ENCODE measurements at regions not wholly inside any gene's neighbourhood (a gene's known extent, or its start where the extent isn't known, plus 50 kb on each side); places are given as distances from the start of the nearest gene placed in this dataset.

- Mint-ChIP-seq H3K36me3 (no peaks in the 10 kb centered on the region), H3K9me3 (no peaks in the 10 kb centered on the region), H3K4me3 (no peak overlapping the region), H3K4me1 (ENCODE audit: unreplicated experiment) (no peaks in the 10 kb centered on the region), H3K27me3 (no peaks in the 10 kb centered on the region), H3K27ac (no peak overlapping the region)
- TF ChIP-seq CTCF (conservative IDR thresholded peaks at IDR 0.05), result no peak
- no peak for DNase-seq (ENCODE audit: extremely low spot score, unreplicated experiment)
Observed at GRCh38 chr4:31678356-31678755, 958.2 kb downstream of the PCDH7 start.

DNA sequence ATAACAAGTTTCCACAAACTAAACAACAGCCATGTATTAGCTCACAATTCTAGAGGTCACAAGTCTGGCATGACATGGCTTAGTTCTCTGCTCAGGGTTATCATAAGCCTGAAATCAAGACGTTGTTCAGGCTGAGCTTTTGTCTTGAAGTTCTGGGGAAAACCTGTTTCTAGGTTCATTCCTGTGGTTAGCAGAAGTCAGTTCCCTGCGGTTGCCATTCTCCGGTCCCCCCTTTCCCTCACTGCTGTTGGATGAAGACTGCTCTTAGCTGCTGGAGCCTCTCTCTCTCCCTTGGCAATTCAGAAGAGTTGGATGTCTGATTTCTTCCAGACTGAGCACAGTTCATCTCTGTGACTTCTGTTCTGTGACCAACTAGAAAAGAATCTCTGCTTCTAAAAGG is 962.6 kb downstream of the PCDH7 start:
- H3K4me1 Mint-ChIP-seq (ENCODE audit: unreplicated experiment), result no peaks in the 10 kb centered on the region
- no peak for DNase-seq (ENCODE audit: extremely low spot score, unreplicated experiment)
- H3K36me3 Mint-ChIP-seq, result no peaks in the 10 kb centered on the region
- no peak overlapping the region for H3K4me3 Mint-ChIP-seq
- no peak for TF ChIP-seq CTCF (conservative IDR thresholded peaks at IDR 0.05)
- no peak overlapping the region for H3K27ac Mint-ChIP-seq
- no peaks in the 10 kb centered on the region for H3K27me3 Mint-ChIP-seq
- H3K9me3 Mint-ChIP-seq, result no peaks in the 10 kb centered on the region

DNA sequence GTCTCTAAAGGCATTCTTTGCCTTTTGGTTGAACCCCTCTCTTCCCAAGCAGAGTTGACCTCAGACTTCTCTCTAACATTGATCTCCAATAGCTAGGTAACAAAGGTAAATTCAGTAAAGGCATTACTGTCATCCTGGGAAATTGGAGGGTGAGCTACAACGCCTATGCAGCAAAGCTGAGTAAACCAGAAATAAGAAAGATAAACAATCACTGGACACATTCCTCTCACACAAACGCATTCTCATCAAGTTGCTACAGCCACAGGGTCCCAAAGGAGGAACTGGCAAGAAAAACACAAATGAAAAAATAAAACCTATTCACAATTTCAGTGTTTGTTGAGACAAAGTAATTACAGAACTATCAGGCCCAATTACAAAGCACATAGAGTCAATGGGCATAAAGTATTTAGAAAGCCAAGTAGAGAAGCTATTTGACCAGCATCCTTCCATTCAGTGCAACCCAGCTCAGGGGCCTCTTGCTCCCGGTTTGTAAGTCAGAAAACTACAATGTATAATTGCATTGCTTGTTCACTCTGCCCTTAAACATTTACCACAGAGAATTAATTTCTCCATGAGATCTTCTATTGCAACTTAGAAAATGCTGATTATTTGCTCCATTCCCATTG is 967.7 kb downstream of the PCDH7 start:
- H3K4me1 Mint-ChIP-seq (ENCODE audit: unreplicated experiment), result no peaks in the 10 kb centered on the region
- DNase-seq (ENCODE audit: extremely low spot score, unreplicated experiment), result no peak
- TF ChIP-seq CTCF (conservative IDR thresholded peaks at IDR 0.05), result no peak
- H3K4me3 Mint-ChIP-seq, result no peak overlapping the region
- H3K36me3 Mint-ChIP-seq, result no peaks in the 10 kb centered on the region
- no peaks in the 10 kb centered on the region for H3K27me3 Mint-ChIP-seq
- no peak overlapping the region for H3K27ac Mint-ChIP-seq
- H3K9me3 Mint-ChIP-seq, result no peaks in the 10 kb centered on the region

GRCh38 chr4:31692399-31692940 is 972.3 kb downstream of the PCDH7 start:
- Mint-ChIP-seq H3K4me1 (ENCODE audit: unreplicated experiment) (no peaks in the 10 kb centered on the region), H3K4me3 (no peak overlapping the region), H3K36me3 (no peaks in the 10 kb centered on the region), H3K27ac (no peak overlapping the region), H3K9me3 (no peaks in the 10 kb centered on the region), H3K27me3 (no peaks in the 10 kb centered on the region)
- no peak for DNase-seq (ENCODE audit: extremely low spot score, unreplicated experiment)
- peak; percentile 25 for TF ChIP-seq CTCF (conservative IDR thresholded peaks at IDR 0.05)

DNA sequence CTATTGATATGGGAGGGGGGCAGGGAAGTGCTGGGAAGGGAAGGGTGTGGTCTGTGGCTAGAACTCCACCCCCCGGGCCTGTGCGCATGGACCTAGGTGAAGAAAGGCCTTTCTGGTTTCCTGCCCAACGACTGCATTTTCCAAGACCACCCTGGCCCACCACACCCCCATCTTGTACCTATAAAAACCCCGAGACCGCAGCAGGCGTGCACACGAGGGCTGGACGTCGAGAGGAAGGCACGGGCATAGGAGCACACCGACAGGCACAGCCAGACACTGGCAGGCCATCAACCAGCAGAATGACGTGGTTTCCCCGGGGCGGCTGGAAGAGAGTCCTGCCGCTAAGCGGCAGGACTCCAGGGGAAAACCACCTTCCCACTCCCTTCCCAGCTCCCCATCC is 981.1 kb downstream of the PCDH7 start:
- no peak for DNase-seq (ENCODE audit: extremely low spot score, unreplicated experiment)
- TF ChIP-seq CTCF (conservative IDR thresholded peaks at IDR 0.05), result no peak
- peaks cover 3% of the 10 kb centered on the region for H3K36me3 Mint-ChIP-seq
- no peaks in the 10 kb centered on the region for H3K27me3 Mint-ChIP-seq
- H3K4me1 Mint-ChIP-seq (ENCODE audit: unreplicated experiment), result no peaks in the 10 kb centered on the region
- no peak overlapping the region for H3K4me3 Mint-ChIP-seq
- H3K27ac Mint-ChIP-seq, result no peak overlapping the region
- peaks cover 15% of the 10 kb centered on the region for H3K9me3 Mint-ChIP-seq

Data from type B pancreatic cell (in vitro differentiated cells).